Right lobe of liver (tissue), 4 donors: ENCODE measurements at regions not wholly inside any gene's neighbourhood (a gene's known extent, or its start where the extent isn't known, plus 50 kb on each side); places are given as distances from the start of the nearest gene placed in this dataset.

Source experiments
- POLR2A ChIP-seq: fragments of 450-650 bp; IDR thresholded peaks from one replicate; pipeline ENCODE4 v1.6.1; 2017; ENCODE audit warnings: antibody characterized with exemption, mild to moderate bottlenecking
- TF ChIP-seq, protein P1 (sequence below), 4 donors: fragments of 200-600 bp in 3 of 4; fragments of 450-650 bp in 1 of 4; IDR thresholded peaks; one replicate each; pipeline versions ENCODE4 v1.5.1 to v1.8.0; 2016 to 2022; ENCODE audit warnings: antibody characterized with exemption in 4 of 4, mild to moderate bottlenecking in 2 of 4
- donor health status: DM: no; HTN: no; CAD: no.
- donor health status: DM: no; HTN: no; CAD: no.
- donor health status: DM: no; HTN: yes; CAD: no.

GRCh38 chr7:13028825-13029099, 341.3 kb downstream of the ARL4A start:
- TF ChIP-seq, protein P1, sequence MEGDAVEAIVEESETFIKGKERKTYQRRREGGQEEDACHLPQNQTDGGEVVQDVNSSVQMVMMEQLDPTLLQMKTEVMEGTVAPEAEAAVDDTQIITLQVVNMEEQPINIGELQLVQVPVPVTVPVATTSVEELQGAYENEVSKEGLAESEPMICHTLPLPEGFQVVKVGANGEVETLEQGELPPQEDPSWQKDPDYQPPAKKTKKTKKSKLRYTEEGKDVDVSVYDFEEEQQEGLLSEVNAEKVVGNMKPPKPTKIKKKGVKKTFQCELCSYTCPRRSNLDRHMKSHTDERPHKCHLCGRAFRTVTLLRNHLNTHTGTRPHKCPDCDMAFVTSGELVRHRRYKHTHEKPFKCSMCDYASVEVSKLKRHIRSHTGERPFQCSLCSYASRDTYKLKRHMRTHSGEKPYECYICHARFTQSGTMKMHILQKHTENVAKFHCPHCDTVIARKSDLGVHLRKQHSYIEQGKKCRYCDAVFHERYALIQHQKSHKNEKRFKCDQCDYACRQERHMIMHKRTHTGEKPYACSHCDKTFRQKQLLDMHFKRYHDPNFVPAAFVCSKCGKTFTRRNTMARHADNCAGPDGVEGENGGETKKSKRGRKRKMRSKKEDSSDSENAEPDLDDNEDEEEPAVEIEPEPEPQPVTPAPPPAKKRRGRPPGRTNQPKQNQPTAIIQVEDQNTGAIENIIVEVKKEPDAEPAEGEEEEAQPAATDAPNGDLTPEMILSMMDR (IDR thresholded peaks at IDR 0.05), result no peak
- no peak for TF ChIP-seq POLR2A
